SK-N-SH treated with all-trans-retinoic acid at 6 μM for 48 hours (cell line): ENCODE measurements at regions not wholly inside any gene's neighbourhood (a gene's known extent, or its start where the extent isn't known, plus 50 kb on each side); places are given as distances from the start of the nearest gene placed in this dataset.

Source experiments
- ARNTL ChIP-seq: fragments of 450-650 bp; formaldehyde crosslinking; IDR thresholded peaks from 2 replicates; pipeline ENCODE4 v1.5.0; 2020; ENCODE audit warnings: low read depth, mild to moderate bottlenecking, moderate library complexity, borderline replicate concordance
- CSDC2 ChIP-seq: fragments of 250-450 bp; sonication (Bioruptor Pico); IDR thresholded peaks from 2 replicates; pipeline ENCODE4 v1.5.0; 2020; ENCODE audit warnings: mild to moderate bottlenecking, moderate library complexity
- OSR1 ChIP-seq: fragments of 250-450 bp; sonication (Bioruptor Pico); IDR thresholded peaks from 2 replicates; pipeline ENCODE4 v1.8.0; 2022; ENCODE audit warnings: moderate library complexity, mild to moderate bottlenecking, inconsistent platforms
- PPARA ChIP-seq: fragments of 250-450 bp; sonication (Bioruptor Pico); IDR thresholded peaks from 2 replicates; pipeline ENCODE4 v1.5.0; 2020; ENCODE audit warnings: mild to moderate bottlenecking, borderline replicate concordance
- ZNF565 ChIP-seq: fragments of 450-650 bp; formaldehyde crosslinking; conservative IDR thresholded peaks from 2 replicates; pipeline ENCODE4 v1.5.0; 2020; ENCODE audit warnings: low read depth, mild to moderate bottlenecking, moderate library complexity
- TF ChIP-seq, protein P1 (sequence below): fragments of 250-450 bp; sonication (Bioruptor Pico); IDR thresholded peaks from 2 replicates; pipeline ENCODE4 v1.8.0; 2021; ENCODE audit warnings: low read depth, mild to moderate bottlenecking, moderate library complexity, borderline replicate concordance

DNA sequence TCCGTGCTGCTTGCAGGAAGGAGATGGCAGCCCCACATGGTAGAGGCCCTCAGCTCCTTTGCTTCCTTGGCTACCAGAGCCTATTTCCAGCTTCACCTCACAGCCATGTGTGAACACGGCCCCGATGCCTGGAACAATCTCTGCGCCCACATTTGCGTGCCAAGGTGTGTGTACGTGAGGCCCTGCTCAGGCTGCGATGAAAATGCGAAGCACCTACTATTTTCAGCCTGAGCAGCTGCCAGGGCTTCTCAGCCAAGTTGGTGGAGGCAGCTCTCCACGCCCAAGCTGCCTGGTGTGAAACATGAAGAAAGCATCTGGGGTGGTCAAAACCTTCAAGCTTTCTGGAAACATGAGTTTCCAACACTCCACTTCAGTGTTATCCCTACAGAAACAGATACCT is 177.8 kb upstream of the EGLN3 start:
- no peak for TF ChIP-seq ARNTL (CRISPR knock-in tag)
- no peak for TF ChIP-seq OSR1 (CRISPR knock-in tag)
- TF ChIP-seq, protein P1, sequence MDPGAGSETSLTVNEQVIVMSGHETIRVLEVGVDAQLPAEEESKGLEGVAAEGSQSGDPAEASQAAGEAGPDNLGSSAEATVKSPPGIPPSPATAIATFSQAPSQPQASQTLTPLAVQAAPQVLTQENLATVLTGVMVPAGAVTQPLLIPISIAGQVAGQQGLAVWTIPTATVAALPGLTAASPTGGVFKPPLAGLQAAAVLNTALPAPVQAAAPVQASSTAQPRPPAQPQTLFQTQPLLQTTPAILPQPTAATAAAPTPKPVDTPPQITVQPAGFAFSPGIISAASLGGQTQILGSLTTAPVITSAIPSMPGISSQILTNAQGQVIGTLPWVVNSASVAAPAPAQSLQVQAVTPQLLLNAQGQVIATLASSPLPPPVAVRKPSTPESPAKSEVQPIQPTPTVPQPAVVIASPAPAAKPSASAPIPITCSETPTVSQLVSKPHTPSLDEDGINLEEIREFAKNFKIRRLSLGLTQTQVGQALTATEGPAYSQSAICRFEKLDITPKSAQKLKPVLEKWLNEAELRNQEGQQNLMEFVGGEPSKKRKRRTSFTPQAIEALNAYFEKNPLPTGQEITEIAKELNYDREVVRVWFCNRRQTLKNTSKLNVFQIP (CRISPR knock-in tag) = no peak
- TF ChIP-seq CSDC2 (CRISPR knock-in tag) = no peak
- TF ChIP-seq PPARA (CRISPR knock-in tag) = no peak
- TF ChIP-seq ZNF565 (CRISPR knock-in tag) = no peak
